Activated naive CD8-positive, alpha-beta T cell treated with anti-CD3 and anti-CD28 coated beads, Interleukin-2, amount 10 ng/mL, durations not matched to agents 7 days and 5 days (primary cell): ENCODE measurements at regions not wholly inside any gene's neighbourhood (a gene's known extent, or its start where the extent isn't known, plus 50 kb on each side); places are given as distances from the start of the nearest gene placed in this dataset.

Source experiments
- ATAC-seq: fragments of 150-1000 bp; cut with Tn5 transposase; one replicate; pipeline ENCODE4 v1.10.0; 2021; ENCODE audit warnings: low read depth, moderate library complexity
- POLR2A ChIA-PET: fragments of 350-600 bp; sonication (Branson Sonifier 250); formaldehyde crosslinking; loops from one replicate; lab custom pipeline; 2021; ENCODE audit warnings: antibody characterized with exemption; lab: Charles Lee
- DNase-seq: peaks from one replicate; pipeline ENCODE4 v3.0.0; 2021
- H3K27ac Mint-ChIP-seq: one replicate; pipeline ENCODE4 v1.8.0; 2022; ENCODE audit warnings: mild to moderate bottlenecking, mixed read lengths
- H3K27me3 Mint-ChIP-seq: one replicate; pipeline ENCODE4 v1.8.0; 2022; ENCODE audit warnings: mild to moderate bottlenecking, moderate library complexity, mixed read lengths
- H3K36me3 Mint-ChIP-seq: one replicate; pipeline ENCODE4 v1.8.0; 2021; ENCODE audit warnings: mild to moderate bottlenecking, mixed read lengths
- H3K4me1 Mint-ChIP-seq: one replicate; pipeline ENCODE4 v1.8.0; 2021; ENCODE audit warnings: mixed read lengths
- H3K4me3 Mint-ChIP-seq: one replicate; pipeline ENCODE4 v1.8.0; 2022; ENCODE audit warnings: mild to moderate bottlenecking, moderate library complexity, mixed read lengths
- H3K9me3 Mint-ChIP-seq: one replicate; pipeline ENCODE4 v1.8.0; 2021; ENCODE audit warnings: mixed read lengths

- no peak overlapping the region for H3K27ac Mint-ChIP-seq
- ATAC-seq = no peak
- no peak for DNase-seq
- no peaks in the 10 kb centered on the region for H3K36me3 Mint-ChIP-seq
- no peak overlapping the region for H3K4me3 Mint-ChIP-seq
- POLR2A ChIA-PET = no interaction called here
- no peaks in the 10 kb centered on the region for H3K4me1 Mint-ChIP-seq
- H3K9me3 Mint-ChIP-seq = peaks cover 3% of the 10 kb centered on the region
- H3K27me3 Mint-ChIP-seq = peaks cover 4% of the 10 kb centered on the region
Observed at GRCh38 chr7:45389073-45389872, 184.9 kb upstream of the ADCY1 start.

GRCh38 chr7:45390180-45390579, 184.0 kb upstream of the ADCY1 start:
- H3K27ac Mint-ChIP-seq = no peak overlapping the region
- no peaks in the 10 kb centered on the region for H3K36me3 Mint-ChIP-seq

GRCh38 chr7:45390731-45391130, 183.4 kb upstream of the ADCY1 start:
- no peaks in the 10 kb centered on the region for H3K4me1 Mint-ChIP-seq
- H3K27ac Mint-ChIP-seq = no peak overlapping the region
- H3K9me3 Mint-ChIP-seq = peaks cover 8% of the 10 kb centered on the region
- no peaks in the 10 kb centered on the region for H3K27me3 Mint-ChIP-seq
- no peak for DNase-seq
- ATAC-seq = no peak
- H3K36me3 Mint-ChIP-seq = no peaks in the 10 kb centered on the region
- POLR2A ChIA-PET = no interaction called here
- no peak overlapping the region for H3K4me3 Mint-ChIP-seq

More at GRCh38 chr7:45390180-45390579, 184.0 kb upstream of the ADCY1 start:
- H3K27me3 Mint-ChIP-seq = peaks cover 4% of the 10 kb centered on the region
- POLR2A ChIA-PET = no interaction called here
- ATAC-seq = no peak
- no peak for DNase-seq
- no peak overlapping the region for H3K4me3 Mint-ChIP-seq
- no peaks in the 10 kb centered on the region for H3K4me1 Mint-ChIP-seq
- H3K9me3 Mint-ChIP-seq = peaks cover 8% of the 10 kb centered on the region

DNA sequence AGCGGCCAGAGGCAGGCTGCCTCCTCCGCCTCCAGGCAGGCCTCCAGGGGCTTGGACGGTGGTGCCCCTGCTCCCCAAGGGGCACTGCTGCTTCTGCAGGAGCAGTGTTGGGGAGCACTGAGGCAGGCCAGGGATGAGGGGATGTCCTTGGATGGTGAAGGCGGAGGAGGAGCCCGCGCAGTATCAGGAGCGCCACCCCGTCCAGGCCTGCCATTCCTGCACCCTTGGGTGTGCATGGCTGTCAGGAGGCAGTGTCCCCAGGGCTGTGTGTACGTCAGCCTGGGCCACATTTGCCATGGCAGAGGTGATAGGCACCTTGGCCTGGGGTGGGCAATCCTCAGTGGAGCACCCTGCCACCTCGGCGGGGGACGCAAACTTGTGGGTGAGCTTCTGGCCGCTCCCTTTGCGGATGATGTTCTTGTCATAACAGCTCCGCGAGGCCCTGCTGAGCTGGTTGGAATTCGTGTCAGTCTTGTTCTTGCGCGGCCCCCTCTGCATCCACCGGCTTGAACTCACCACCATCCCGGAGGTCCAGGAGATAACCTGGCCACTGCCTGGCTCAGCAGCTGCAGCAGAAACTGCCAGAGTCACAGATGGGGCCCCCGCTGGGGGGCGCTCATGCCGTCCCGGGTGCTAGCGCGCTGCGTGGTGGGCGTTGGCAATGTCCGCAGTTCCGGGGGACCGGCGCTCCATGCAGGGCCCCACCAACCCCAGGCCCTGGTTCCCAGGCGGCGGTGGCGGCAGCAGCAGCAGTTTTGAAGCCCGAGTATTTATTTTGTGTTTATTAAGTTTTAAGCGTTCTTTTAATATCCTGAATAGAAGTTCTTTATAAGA, 182.3 kb upstream of the ADCY1 start:
- no peak overlapping the region for H3K4me3 Mint-ChIP-seq
- H3K4me1 Mint-ChIP-seq = no peaks in the 10 kb centered on the region
- POLR2A ChIA-PET = no interaction called here
- no peaks in the 10 kb centered on the region for H3K27me3 Mint-ChIP-seq
- no peak for DNase-seq
- H3K9me3 Mint-ChIP-seq = peaks cover 10% of the 10 kb centered on the region
- no peak for ATAC-seq
- H3K27ac Mint-ChIP-seq = no peak overlapping the region
- no peaks in the 10 kb centered on the region for H3K36me3 Mint-ChIP-seq

- H3K27ac Mint-ChIP-seq = no peak overlapping the region
- no peaks in the 10 kb centered on the region for H3K36me3 Mint-ChIP-seq
- POLR2A ChIA-PET = no interaction called here
- H3K9me3 Mint-ChIP-seq = peaks cover 13% of the 10 kb centered on the region
- H3K27me3 Mint-ChIP-seq = peaks cover 4% of the 10 kb centered on the region
- H3K4me1 Mint-ChIP-seq = no peaks in the 10 kb centered on the region
- ATAC-seq = no peak
- no peak overlapping the region for H3K4me3 Mint-ChIP-seq
- no peak for DNase-seq
Observed at GRCh38 chr7:45394117-45394708, 180.0 kb upstream of the ADCY1 start.

GRCh38 chr7:45399069-45399468, 175.1 kb upstream of the ADCY1 start:
- DNase-seq (no peak), ATAC-seq (no peak)
- Mint-ChIP-seq H3K27ac (no peak overlapping the region), H3K27me3 (peaks cover 8% of the 10 kb centered on the region), H3K36me3 (no peaks in the 10 kb centered on the region), H3K9me3 (peaks cover 13% of the 10 kb centered on the region), H3K4me1 (peaks cover 8% of the 10 kb centered on the region), H3K4me3 (no peak overlapping the region)
- POLR2A ChIA-PET = no interaction called here

GRCh38 chr7:45400680-45401079, 173.5 kb upstream of the ADCY1 start:
- no peak overlapping the region for H3K4me3 Mint-ChIP-seq

DNA sequence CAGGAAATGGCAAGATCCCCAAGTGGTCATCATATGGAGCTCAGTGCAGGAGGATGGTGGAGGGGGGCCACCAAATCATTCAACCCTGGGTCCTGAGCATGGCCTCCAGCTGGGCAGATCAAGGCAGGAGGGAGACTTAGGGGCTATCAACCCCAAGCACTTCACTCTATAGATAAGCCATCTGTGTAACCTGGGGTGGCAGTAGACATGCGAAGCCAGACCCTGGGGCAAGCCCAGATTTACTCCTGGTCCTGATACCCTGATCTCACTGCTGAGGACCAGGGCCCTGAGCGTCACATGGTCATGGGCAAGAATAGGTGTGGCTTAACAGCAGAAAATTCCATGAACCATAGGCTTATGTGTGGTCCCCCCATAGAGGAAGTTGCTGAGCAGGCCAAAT, 173.0 kb upstream of the ADCY1 start:
- POLR2A ChIA-PET = no interaction called here
- no peak overlapping the region for H3K27ac Mint-ChIP-seq
- no peak overlapping the region for H3K4me3 Mint-ChIP-seq
- peaks cover 8% of the 10 kb centered on the region for H3K4me1 Mint-ChIP-seq
- H3K36me3 Mint-ChIP-seq = no peaks in the 10 kb centered on the region
- DNase-seq (no peak), ATAC-seq (no peak)
- peaks cover 8% of the 10 kb centered on the region for H3K9me3 Mint-ChIP-seq
- H3K27me3 Mint-ChIP-seq = peaks cover 11% of the 10 kb centered on the region

More at GRCh38 chr7:45400680-45401079, 173.5 kb upstream of the ADCY1 start:
- H3K36me3 Mint-ChIP-seq = no peaks in the 10 kb centered on the region
- POLR2A ChIA-PET = no interaction called here
- peaks cover 8% of the 10 kb centered on the region for H3K27me3 Mint-ChIP-seq
- DNase-seq = no peak
- H3K27ac Mint-ChIP-seq = no peak overlapping the region
- peaks cover 8% of the 10 kb centered on the region for H3K4me1 Mint-ChIP-seq
- no peak for ATAC-seq
- H3K9me3 Mint-ChIP-seq = peaks cover 9% of the 10 kb centered on the region

DNA sequence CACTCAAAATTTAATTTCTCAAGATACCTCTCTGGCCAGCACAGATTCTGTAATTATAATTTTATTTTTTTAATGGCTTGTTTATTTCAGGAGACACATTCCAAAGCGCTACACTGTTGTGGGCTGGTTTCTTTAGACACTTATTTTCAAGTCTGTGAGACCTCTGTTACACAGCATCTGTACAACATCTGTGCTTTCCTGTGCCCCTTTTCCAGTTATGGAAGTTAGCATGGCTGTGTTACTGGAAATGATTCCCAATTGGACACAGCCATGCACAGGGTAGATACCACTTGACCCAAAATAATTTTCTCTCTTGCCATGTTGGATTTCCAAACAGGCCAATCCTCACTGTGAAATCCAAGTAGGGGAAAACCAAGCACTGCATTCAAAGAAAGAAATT, 172.3 kb upstream of the ADCY1 start:
- Mint-ChIP-seq H3K36me3 (no peaks in the 10 kb centered on the region), H3K4me1 (peaks cover 8% of the 10 kb centered on the region), H3K4me3 (no peak overlapping the region), H3K27me3 (peaks cover 14% of the 10 kb centered on the region), H3K9me3 (peaks cover 7% of the 10 kb centered on the region), H3K27ac (no peak overlapping the region)
- ATAC-seq = no peak
- no peak for DNase-seq
- POLR2A ChIA-PET = no interaction called here

- POLR2A ChIA-PET = no interaction called here
- ATAC-seq (peak; percentile 68), DNase-seq (no peak)
- Mint-ChIP-seq H3K27ac (no peak overlapping the region), H3K27me3 (peaks cover 10% of the 10 kb centered on the region), H3K36me3 (no peaks in the 10 kb centered on the region), H3K9me3 (peaks cover 4% of the 10 kb centered on the region), H3K4me1 (peaks cover 8% of the 10 kb centered on the region), H3K4me3 (no peak overlapping the region)
Observed at GRCh38 chr7:45402480-45403218, 171.5 kb upstream of the ADCY1 start.

DNA sequence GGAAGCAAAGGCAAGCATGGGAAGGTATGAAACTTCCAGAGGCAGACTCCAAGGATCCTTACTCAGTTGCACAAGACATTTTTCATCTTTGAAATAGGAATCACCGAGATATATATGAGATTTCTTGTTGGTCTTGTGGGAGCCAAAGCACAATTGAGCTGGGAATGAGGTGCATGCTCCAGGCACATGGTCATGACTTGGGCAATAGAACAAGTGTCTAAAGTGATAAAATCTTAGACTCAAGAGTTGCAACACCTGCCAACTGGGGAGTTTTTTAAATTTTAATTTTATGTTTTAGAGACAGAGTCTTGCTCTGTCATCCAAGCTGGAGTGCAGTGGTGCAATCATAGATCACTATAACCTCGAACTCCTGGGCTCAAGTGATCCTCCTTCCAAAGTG, 169.5 kb upstream of the ADCY1 start:
- Mint-ChIP-seq H3K4me1 (peaks cover 8% of the 10 kb centered on the region), H3K9me3 (peaks cover 4% of the 10 kb centered on the region), H3K4me3 (no peak overlapping the region), H3K27me3 (peaks cover 10% of the 10 kb centered on the region), H3K36me3 (no peaks in the 10 kb centered on the region), H3K27ac (no peak overlapping the region)
- ATAC-seq = no peak
- DNase-seq = no peak
- POLR2A ChIA-PET = no interaction called here

DNA sequence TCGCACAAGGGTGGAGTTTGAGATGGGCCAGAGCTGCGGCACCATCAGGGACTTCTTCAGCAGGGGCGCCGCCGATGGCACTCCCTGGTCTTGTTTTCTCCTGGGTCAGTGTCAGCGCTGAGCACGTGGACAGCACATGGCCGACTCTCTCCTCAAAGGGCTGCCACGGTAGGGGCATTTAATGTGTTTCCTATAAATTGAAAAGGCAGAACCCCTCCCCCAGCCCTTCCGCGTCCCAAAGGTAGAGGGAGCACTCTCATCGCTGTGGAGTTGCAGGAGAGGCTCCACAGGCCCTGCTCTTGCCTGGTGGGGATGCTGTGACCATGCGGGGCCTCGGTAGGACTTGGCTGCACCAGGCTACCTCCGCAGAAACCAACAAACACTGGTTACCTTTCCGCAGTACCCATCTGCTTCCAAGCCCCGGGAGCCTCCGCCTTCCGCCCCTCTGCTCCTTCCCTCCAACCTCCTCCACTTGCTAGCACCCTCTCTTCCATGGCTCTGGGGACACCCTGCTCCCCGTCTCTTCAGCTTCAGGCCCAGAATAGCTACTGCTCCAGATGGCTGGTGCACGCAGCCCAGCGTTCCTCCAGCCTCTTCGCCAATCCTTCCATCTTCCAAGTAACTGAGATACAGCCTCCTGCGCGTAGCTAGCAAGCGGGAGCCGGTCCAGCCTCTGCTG, 166.3 kb upstream of the ADCY1 start:
- DNase-seq (no peak), ATAC-seq (no peak)
- no peak overlapping the region for H3K27ac Mint-ChIP-seq
- no peaks in the 10 kb centered on the region for H3K36me3 Mint-ChIP-seq
- POLR2A ChIA-PET = no interaction called here
- H3K9me3 Mint-ChIP-seq = peaks cover 10% of the 10 kb centered on the region
- H3K4me3 Mint-ChIP-seq = no peak overlapping the region
- peaks cover 10% of the 10 kb centered on the region for H3K27me3 Mint-ChIP-seq
- H3K4me1 Mint-ChIP-seq = peaks cover 2% of the 10 kb centered on the region

DNA sequence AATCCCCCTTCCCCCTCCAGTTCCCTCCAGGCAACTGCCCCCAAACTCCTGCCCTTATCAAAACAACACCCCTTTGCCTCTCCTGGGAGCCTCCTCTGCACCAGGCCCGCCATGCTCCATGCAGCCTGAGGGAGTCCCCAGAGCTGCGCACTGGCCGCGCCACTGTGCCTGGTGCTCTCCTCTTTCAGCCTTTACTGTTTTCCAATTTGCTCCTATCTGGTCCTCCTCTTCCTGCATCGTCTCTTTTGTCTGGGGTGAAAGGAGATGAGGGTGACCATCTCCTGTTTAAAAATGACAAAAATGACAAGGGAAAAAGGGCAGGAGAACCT, 165.8 kb upstream of the ADCY1 start:
- Mint-ChIP-seq H3K4me1 (no peaks in the 10 kb centered on the region), H3K27ac (no peak overlapping the region)
- no peak for ATAC-seq

More for the DNA sequence above, 165.8 kb upstream of the ADCY1 start:
- H3K4me3 Mint-ChIP-seq = no peak overlapping the region
- H3K27me3 Mint-ChIP-seq = peaks cover 10% of the 10 kb centered on the region
- no peaks in the 10 kb centered on the region for H3K36me3 Mint-ChIP-seq
- DNase-seq = no peak
- H3K9me3 Mint-ChIP-seq = peaks cover 10% of the 10 kb centered on the region
- POLR2A ChIA-PET = no interaction called here
